SW480 (cell line): ENCODE measurements at regions not wholly inside any gene's neighbourhood (a gene's known extent, or its start where the extent isn't known, plus 50 kb on each side); places are given as distances from the start of the nearest gene placed in this dataset.

Experiments used
- DNase-seq: peaks from one replicate; pipeline ENCODE4 v3.0.0-alpha.2; 2016; ENCODE audit warnings: low spot score

DNA sequence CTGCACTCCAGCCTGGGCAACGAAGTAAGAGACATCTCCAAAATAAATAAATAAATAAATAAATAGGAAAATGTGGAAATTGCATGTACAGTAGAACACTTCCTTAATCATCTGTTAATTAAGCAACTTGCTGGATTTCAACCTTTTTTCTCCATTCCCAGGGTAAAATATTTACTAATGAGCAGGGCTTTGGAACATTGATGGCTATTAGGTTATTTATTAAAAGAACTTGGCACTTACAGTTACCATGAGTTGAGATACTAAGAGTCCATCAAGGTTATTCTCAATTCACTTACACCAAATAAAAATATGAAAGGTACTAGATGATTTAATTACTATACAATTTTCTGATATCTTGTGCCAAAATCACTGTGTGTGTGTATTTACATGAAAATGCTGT lies 607.1 kb downstream of the PCDH18 start:
- DNase-seq: no peak

- no peak for DNase-seq
Observed at GRCh38 chr4:136922066-136922465, 610.2 kb downstream of the PCDH18 start.

DNA sequence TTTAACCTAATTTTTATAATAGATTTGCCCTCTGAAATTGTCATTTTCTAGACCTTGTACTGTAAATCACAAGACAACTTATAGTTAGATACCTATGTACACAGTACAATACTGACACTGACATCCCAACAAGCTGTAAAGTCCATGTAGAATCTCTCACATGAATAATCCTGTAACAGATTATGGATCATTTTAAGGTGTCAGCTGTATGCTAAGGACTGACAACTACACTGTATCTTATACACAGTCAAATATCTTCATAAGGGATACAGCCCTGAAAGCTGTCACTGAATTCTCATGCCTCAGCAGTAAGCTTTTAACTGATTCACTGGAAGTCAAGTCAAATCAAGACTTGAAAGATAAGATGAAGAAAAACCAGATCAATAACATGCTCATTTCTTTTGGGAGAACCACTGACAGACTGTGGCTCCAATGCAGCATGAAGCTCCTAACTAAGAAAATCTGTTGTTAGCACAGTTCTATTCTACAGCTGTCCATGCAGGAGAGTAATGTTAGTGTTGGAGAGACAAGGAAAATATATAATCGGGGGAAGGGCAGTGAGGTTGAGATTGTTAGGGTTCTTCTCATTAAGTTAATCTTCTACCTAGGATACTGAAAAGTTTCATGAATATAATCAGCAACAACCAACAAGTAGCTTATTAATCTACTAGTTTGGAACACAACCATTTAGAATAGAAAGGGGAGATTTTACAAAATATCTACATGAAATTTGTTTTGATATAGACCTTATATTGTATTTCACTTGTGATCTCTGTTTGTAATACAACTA lies 612.0 kb downstream of the PCDH18 start:
- no peak for DNase-seq

GRCh38 chr4:136918772-136919171 lies 613.5 kb downstream of the PCDH18 start:
- DNase-seq: no peak

DNA sequence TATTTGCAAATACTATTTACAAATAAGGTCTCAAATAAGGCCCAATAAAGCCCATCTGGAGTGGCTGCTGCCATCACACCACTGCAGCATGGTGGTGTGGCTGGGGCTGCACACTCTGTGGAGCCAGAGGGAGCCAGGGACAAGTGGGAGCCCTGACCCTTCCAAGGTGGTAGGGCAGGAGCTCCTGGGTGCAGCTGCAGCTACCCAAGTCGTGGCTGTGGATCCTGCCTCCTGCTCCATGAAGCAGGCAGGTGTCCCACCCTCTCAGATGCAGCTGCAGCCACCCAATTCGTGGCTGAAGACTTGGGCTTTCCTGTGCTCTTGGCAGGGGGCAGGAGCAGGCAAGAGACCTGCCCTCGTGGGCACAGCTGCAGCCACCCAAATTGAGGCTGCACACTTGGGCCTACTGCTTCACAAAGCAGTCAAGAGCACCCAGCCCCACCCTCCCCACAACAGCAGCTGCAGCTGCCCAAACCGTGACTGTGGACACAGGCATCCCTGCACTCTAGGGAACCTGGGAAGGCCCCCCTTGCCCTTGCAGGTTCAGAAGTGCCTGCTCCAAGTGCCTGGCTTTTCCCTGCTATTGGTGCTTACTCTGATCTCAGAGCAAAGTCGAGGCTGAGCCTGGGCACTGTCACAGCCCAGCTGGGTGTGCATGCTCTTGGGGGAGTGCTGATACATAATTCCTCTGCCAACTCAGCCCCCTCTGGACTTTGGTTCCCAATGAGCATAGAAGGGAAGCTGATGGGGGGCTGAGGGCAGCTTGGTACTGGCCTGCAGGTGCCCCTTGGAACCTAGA lies 614.8 kb downstream of the PCDH18 start:
- DNase-seq: no peak

DNA sequence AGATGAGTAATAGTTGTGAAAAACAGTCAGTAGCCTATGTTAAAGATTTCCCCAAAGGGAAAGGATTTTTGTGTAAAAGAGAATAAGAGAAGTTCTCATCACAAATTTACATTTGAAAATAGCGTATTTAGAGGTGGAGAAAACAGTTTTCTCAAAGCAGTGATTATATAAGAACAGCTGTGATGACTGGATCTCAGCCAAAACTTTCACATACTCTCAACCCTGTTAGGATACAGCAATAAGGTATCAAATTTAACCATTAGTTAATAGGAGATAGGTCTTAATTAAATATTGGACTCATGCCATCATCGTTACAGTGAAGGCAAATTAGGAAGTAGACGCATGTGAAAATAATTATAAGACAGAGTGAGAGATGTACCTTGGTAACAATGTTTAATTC lies 622.7 kb downstream of the PCDH18 start:
- no peak for DNase-seq

DNA sequence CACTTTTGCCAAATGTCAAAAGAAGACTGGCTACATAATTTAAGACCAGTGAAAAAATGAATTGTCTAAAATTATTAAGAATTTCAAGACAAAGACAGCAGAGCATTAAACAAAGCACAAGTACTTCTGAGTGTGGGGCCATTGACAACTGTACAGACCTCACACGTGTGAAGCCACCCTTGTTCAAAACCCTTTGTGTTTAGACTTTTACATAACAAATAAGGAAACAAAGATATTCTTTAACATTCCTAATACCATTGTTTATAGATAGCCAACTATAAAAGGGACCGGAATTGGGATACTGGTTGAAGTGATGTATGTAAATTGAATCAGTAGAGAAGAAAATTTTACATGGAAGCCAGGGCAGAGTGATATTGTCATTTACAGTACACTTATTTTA lies 624.2 kb downstream of the PCDH18 start:
- DNase-seq: no peak

DNA sequence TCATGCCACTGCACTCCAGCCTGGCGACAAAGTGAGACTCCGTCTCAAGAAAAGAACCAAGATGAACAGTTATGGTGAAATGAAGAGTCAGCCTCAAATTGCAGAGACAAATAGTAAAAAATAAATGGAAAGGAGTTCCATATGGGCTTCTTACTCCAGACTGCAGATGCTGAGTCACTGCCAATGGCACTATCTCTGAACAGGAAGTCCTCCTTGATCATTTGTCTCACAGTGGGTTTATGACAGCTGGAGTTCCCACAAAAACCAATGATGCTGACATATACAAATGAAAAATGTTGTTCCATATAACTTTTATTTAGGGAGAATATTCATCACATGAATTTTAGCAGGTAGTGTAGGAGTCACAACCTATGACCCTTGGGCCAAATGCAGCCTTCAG lies 631.6 kb downstream of the PCDH18 start:
- DNase-seq: no peak

- no peak for DNase-seq
Observed at GRCh38 chr4:136898590-136899248, 633.6 kb downstream of the PCDH18 start.

DNA sequence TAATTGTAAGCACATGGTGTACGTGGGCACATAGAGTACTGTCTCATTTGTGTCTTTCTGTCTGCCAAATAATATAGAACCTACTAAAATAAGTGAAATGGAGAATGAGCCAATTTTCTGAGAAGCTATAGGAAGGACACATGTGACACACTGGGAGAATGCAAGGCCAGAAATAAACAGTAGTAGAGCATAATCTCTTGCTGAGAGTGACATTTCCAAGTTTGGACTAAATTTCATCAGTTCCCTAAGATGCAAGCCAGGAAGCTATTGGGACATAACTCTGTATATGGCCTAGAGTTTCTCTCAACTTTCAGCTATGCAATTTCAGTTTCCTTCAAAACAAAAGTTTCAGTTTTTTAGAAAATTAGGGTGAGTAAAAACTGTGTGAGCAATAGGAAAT lies 638.7 kb downstream of the PCDH18 start:
- no peak for DNase-seq

- no peak for DNase-seq
Observed at GRCh38 chr4:136881666-136882065, 650.6 kb downstream of the PCDH18 start.

- no peak for DNase-seq
Observed at GRCh38 chr4:136873555-136873954, 658.7 kb downstream of the PCDH18 start.

DNA sequence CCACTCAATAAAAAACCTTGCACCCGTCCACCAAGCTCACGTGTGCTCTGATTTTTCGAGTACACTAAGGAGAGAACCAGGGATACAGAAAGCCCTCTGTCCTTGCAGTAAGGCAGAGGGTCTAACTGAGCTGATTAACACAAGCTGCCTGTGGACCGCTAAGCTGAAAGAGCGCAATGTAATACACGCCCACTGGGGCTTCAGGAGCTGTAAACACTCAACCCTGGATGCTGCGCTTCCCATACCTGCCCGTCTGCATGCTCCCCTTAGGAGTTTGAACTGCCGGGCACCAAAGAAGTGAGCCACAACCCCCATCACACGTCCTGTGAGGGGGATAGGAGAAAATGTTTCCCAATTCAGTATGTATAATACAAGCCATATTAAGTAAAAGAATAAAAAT lies 664.8 kb downstream of the PCDH18 start:
- DNase-seq: no peak

DNA sequence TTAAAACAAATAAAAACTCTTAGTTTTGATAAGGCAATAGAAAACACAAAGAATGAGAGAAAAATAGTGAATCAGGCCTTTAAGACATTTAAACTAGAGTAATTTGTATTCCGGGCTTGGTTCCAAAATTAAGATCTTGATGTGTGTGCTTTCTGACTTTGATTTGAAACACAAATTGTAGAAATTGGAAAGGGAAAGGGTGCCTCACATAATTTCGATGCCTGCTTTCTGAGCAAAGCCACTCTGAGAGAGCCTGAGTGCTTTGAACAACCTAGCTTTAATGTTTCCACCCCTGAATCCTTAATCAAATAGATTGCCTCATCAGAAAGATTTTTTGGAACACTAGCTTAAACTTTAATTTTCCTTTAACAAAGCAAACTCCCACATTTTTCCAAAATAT lies 666.8 kb downstream of the PCDH18 start:
- no peak for DNase-seq

DNA sequence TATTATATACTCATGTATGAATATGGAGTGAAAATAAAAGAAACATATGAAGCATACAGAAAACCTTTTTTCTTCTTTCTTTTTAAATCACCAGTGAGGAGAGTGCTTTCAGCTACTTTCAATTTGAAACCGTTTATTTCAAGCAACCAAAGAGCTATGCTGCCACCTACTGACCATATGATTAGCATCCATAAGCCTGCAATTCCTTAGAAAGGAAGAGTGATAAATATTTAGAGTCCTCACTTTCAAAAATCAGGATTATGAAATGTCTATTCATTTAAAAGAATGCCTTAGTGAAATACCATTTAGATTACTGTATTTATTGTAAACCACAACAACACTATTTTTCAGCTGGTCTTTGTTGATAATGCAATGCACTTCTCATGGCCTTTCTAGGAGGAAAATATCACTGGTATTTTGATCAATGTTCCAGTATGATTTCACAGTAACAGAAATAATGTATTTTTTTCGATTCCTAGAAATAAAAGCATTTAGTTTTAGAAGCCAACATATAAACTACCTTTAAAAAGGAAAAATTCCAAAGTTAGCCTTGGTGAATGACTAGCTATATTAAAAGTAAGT lies 667.6 kb downstream of the PCDH18 start:
- peak; percentile 39 for DNase-seq

GRCh38 chr4:136863756-136864155 lies 668.5 kb downstream of the PCDH18 start:
- no peak for DNase-seq

DNA sequence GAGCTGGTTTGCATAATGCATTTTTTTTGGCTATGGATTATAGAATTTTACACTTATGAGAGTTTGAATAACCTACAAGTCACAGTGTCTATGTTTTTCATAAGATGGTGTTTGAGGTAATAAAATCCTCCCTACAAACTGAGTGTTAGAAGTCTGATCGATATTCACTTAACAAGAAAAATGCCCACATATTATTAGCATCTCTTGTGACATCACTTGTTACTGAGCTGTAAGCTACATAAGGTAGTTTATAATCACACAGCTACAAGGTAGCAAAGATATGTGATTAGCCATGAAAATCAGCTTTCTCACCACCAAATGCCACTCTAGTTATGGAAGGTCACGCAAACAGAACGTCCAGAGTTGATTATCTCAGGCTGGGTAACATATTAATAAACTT lies 669.6 kb downstream of the PCDH18 start:
- no peak for DNase-seq

- no peak for DNase-seq
Observed at GRCh38 chr4:136861091-136861490, 671.2 kb downstream of the PCDH18 start.

GRCh38 chr4:136858903-136859302 lies 673.4 kb downstream of the PCDH18 start:
- no peak for DNase-seq

- no peak for DNase-seq
Observed at GRCh38 chr4:136855886-136856285, 676.4 kb downstream of the PCDH18 start.

DNA sequence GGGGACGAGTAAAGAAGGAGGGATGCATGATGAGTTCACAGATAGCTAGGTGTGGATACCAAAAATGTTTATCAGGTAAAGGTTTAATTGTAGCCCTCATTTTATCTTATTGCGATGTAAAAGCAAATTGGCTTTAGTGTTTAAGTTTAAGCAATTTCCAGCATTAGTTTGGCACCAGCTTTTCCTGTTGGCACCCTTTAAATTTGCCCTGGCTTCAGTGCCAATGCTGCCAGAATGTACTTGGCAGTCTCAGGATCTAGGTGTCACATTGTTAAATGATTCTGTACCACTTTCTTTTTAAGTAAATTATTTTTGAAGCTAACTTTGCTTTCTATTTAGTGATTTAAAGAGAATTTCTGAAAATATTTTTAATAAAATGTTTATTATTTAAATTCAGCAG lies 681.8 kb downstream of the PCDH18 start:
- no peak for DNase-seq

DNA sequence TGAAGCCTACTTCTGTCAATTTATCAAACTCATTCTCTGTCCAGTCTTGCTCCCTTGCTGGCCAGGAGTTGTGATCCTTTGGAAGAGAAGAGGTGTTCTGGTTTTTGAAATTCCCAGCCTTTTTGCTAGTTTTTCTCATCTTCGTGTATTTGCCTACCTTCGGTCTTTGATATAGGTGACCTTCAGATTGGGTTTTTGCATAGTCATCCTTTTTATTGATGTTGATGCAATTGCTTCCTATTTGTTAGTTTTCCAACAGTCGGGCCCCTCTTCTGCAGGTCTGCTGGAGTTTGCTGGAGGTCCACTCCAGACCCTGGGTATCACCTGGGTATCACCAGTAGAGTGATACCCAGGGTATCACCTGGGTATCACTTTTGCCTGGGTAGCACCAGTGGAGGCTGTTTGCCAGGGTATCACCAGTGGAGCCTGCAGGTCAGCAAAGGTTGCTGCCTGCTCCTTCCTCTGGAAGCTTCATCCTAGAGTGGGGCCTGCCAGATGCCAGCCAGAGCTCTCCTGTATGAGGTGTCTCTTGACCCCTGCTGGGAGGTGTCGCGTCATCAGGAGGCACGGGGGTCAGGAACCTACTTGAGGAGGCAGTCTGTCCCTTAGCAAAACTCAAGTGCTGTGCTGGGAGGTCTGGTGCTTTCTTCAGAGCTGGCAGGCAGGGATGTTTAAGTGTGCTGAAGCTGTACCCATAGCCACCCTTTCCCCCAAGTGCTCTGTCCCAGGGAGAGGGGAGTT lies 684.2 kb downstream of the PCDH18 start:
- DNase-seq: no peak
